NCI-H748 treated with DMSO at 0.1 percent for 48 hours (cell line): ENCODE measurements at regions not wholly inside any gene's neighbourhood (a gene's known extent, or its start where the extent isn't known, plus 50 kb on each side); places are given as distances from the start of the nearest gene placed in this dataset.
"Not testable (repeated sequence)": the region's sequence is repeated elsewhere in the genome, so short reads cannot be mapped to it uniquely, and the experiment has no call there.

Source experiments
- DNase-seq: peaks from one replicate; lab custom pipeline; 2025; lab: John Stamatoyannopoulos, UW

- not testable (repeated sequence) for DNase-seq
Observed at GRCh38 chr5:2862176-2862575, 110.7 kb upstream of the IRX2 start.

DNA sequence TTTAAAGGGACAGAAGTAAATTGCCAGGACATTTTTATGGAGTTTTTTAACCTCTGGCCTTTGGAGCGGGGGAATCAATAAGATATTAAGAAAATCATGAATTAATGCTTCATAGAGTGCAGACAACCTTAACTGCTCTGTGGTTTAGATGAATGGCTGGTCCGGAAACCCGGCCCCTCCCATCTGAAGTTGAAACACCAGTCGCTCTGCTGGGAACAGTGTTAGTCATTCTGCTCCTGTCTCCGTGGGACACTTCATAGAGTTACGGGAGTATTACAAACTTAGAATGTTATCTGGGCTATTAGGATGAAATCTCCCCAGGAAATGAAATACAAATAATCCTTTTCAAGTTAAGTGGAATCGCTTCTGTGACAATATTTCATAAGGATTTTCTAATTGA lies 110.1 kb upstream of the IRX2 start:
- DNase-seq: no peak

GRCh38 chr5:2860101-2860500 lies 108.6 kb upstream of the IRX2 start:
- DNase-seq: peak; percentile 69

DNA sequence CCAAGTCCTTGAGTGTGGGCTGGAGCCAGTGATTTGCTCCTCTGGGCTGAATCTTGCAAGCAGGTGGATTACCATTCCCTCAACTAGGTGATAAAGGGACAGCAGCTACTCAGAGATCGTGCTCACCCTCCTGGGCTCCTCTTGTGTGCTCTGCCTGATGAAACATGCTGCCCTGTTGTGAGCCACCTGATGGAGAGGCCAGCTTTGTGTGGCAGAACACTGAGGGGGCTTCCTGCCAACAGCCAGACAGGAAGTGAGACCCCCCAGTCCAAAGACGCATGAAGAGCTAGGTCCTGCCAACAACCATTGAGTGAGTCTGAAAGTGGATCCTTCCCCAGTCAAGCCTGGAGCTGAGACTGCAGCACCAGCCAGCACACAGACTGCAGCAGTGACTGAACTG lies 106.4 kb upstream of the IRX2 start:
- no peak for DNase-seq

DNA sequence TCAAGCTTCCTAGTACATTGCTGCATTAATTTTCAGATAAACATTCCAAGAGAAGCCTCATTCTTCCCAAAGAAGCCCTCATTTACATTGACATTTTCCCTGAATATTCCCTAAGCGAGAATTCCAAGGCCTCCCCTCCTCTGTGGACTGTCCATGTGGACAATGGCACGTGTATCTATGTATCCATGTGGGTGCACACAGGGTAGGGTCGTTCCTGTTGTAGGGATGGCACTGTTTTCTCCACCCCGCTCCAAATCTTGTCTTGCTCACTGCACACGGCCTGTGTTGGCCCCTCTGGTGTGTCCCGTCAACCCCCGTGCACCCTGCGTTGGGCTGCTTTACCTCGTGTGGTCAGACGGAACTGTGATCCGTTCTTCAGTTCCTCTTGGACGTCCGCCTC lies 104.7 kb upstream of the IRX2 start:
- no peak for DNase-seq

DNA sequence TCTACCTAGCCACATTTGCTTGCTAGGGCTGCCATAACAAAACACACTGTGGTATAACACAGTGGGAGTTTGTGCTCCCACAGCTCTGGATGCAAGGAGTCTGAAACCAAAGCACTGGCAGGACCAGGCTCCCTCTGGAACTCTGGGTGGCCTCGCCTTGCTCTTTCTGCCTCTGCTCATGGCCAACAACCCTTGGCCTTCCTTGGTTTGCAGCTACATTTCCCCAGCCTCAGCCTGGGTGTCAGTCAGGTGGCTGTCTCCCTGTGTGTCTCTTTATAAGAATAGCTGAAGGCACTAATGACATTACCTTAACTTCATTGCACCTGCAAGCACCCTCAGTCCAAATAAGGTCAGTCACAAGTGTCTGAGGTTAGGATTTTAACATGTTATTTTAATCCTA lies 101.0 kb upstream of the IRX2 start:
- no peak for DNase-seq

- no peak for DNase-seq
Observed at GRCh38 chr5:2851895-2852294, 100.4 kb upstream of the IRX2 start.

GRCh38 chr5:2849429-2849828 lies 98.0 kb upstream of the IRX2 start:
- no peak for DNase-seq

DNA sequence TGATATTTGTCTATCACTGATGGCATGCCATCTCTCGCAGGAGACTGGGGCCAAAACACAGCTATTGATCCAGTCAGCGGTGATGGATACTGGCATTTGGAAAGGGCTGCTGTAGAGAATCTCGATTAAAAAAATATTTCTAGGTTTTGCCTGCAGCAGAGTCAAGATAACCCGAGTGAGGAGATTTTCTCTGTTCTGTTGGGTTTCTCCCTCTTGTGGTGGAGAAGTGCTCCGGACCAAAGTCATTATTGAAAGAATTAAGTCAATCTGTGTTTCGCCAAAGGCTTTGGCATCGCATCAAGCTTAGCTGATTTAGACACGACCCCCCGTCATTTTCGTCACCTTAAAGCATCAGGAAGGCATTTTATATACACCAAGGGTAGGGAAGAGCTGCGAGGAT lies 97.1 kb upstream of the IRX2 start:
- no peak for DNase-seq

GRCh38 chr5:2847608-2848007 lies 96.1 kb upstream of the IRX2 start:
- DNase-seq: no peak

GRCh38 chr5:2841208-2841607 lies 89.7 kb upstream of the IRX2 start:
- no peak for DNase-seq

DNA sequence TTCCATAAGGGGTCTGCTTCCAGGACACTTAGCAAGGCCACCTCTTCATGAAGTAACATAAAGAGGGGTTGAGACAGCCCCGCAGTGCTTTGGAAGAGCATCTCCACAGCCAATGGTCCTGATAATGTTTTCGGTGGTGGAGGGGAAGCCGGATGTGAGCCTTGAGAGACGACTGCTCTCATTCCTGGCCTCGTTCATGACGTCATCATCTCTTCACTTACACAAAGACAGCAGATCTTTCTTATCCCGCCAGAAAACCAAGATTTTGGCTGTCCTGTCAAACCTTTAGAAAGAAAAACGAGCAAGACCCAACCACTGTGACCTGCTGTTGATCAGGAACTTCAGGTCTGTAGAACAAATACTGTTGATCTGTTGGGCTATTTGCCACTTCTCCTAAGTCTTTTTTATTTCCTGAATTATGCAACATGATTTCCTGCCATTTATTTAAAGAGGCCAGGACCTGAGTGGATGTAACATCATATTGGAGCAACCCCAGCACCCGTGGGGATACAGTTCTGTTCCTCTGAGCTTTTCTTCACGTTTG lies 89.0 kb upstream of the IRX2 start:
- no peak for DNase-seq

DNA sequence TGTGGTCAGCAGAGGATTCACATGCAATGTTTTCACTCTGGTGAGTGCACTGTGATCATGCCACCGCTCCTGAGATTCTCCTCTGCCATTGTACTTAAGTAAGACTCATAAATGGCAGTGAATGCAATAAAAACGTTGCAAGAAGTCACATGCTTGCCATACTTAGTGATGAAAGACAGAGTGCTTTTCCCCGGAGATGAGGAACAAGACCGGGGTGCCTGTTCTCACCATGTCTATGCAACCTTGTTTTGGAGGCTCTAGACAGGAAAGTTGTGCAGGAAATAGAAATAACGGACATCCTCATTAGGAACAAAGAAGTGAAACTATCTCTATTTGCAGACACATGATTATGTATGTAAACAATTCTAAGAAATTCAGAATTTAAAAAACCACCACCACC lies 84.7 kb upstream of the IRX2 start:
- DNase-seq: no peak

GRCh38 chr5:2833556-2833955 lies 82.1 kb upstream of the IRX2 start:
- no peak for DNase-seq

- no peak for DNase-seq
Observed at GRCh38 chr5:2832394-2832793, 80.9 kb upstream of the IRX2 start.

- no peak for DNase-seq
Observed at GRCh38 chr5:2829239-2829638, 77.8 kb upstream of the IRX2 start.

GRCh38 chr5:2818936-2819335 lies 67.5 kb upstream of the IRX2 start:
- no peak for DNase-seq

GRCh38 chr5:2817031-2817603 lies 65.6 kb upstream of the IRX2 start:
- peak; percentile 79 for DNase-seq

DNA sequence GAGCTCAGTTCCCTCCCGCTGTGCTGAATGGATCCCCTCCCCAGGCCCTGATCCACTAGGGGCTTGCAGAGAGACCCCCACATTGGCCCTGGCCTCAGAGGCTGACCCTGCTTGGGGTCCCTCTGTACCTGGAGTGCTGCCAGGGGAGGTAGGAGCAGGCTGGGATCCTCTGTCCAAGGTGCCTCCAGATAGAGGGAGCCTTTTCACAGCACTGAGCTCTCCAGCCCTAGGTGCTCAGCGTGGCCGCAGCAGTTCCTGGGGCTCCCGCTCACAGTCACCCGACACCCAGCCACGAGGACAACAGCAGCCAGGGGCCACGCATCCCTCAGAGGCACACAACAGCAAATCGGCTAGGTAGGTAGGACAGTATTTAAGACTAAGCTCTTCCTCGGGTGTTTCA lies 62.2 kb upstream of the IRX2 start:
- DNase-seq: no peak

DNA sequence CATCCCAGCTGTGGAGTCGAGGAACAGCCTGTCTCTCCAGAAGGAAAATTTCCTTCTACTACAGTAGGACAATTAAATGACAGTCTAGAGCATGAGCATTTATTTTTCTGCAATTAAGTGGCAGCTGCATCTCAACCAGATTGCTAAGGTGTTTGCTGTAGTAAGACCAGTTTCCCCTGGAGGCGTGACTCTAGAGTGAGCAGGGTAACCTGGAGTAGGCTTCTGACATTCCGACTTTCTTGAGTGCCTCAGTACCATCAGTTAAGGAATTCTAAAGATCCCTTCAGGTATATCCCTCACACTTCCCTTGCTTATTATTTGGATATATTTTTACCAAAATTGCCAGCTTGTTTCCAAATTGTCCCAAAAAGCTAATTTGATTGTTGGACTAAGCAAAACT lies 59.2 kb upstream of the IRX2 start:
- no peak for DNase-seq

- not testable (repeated sequence) for DNase-seq
Observed at GRCh38 chr5:2807244-2807643, 55.8 kb upstream of the IRX2 start.

DNA sequence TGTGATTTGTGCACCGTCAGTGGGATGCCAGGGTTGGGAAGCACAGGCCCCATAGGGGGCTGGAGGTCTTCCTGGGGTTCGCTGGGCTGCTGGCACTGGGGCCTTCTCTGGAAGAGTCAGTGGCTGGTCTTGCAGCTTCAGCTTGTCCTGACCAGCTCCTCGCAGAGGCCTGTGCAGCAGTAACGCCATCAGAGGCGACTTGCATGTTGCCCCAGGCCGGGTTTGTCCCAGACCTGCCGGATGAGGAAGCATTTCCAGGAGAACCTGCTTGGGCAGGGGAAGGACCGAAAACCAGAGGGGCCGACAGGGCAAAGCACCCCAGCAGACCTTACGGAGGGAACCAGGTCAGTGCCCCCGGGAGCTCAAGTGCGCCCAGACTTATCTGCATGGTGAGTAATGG lies 54.7 kb upstream of the IRX2 start:
- DNase-seq: no peak

DNA sequence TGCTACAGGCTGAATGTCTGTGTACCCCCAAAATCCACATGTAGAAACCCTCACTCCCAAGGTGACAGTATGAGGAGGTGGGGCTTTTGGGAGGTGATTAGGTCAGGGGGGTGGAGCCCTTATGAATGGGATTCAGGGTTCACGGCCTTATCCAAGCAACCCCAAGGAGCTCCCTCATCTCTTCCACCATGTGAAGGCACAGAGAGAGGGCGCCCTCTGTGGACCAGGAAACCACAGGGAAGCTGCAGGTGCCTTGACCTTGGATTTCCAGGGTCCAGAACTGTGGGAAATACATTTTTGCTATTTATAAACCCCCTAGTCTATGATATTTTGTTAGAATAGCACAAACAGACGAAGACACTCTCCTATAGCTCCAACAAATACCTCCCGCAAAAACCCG lies 53.6 kb upstream of the IRX2 start:
- no peak for DNase-seq

DNA sequence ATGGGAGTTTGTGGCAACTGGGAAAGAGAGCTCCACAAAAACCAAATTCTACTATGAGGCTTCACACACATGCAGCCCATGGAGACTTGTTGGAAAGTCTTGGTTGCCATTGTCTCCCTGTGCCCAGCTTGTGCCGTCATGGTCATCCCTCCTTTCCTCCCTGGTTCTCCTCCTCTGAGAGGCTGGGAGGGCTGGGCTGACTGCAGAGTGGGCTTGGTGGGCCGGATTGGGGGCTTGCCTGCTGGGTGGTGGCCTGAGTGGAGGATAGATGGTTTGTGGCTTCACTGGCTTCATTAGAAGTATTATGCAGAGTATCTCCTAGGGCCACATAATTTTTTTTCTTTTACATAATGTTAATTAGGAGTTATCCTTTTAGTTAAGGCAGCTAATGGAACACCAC lies 52.3 kb upstream of the IRX2 start:
- DNase-seq: no peak
